CD4-positive, CD25-positive, alpha-beta regulatory T cell (primary cell): ENCODE measurements at regions not wholly inside any gene's neighbourhood (a gene's known extent, or its start where the extent isn't known, plus 50 kb on each side); places are given as distances from the start of the nearest gene placed in this dataset.

ENCODE experiments used
- ATAC-seq, 2 donors: fragments of 150-1000 bp; cut with Tn5 transposase; one replicate each; pipeline ENCODE4 v1.10.0; 2021; ENCODE audit warnings: low read depth in 2 of 2, moderate number of reproducible peaks in 2 of 2, moderate library complexity in 1 of 2
- DNase-seq, 3 donors: peaks; one replicate each; pipeline versions ENCODE4 v3.0.0 to v3.0.0-alpha.2; 2012 to 2022; ENCODE audit warnings: mixed read lengths in 1 of 3
- H3K27ac ChIP-seq: one replicate; pipeline ENCODE4 v1.7.0; 2013; ENCODE audit warnings: mild to moderate bottlenecking, low read length; ENCODE audit not compliant: insufficient read depth, poor library complexity, severe bottlenecking
- H3K27me3 ChIP-seq: one replicate; pipeline ENCODE4 v1.7.0; 2013; ENCODE audit warnings: low read length; ENCODE audit not compliant: control insufficient read depth, insufficient read depth
- H3K36me3 ChIP-seq: one replicate; pipeline ENCODE4 v1.7.0; 2013; ENCODE audit warnings: mild to moderate bottlenecking, low read length, moderate library complexity; ENCODE audit not compliant: control insufficient read depth, insufficient read depth
- H3K4me1 ChIP-seq: 2 replicates; pipeline ENCODE4 v1.7.0; 2013; ENCODE audit warnings: mild to moderate bottlenecking, low read length; ENCODE audit not compliant: insufficient read depth, control insufficient read depth, poor library complexity, severe bottlenecking
- H3K4me3 ChIP-seq: one replicate; pipeline ENCODE4 v1.7.0; 2013; ENCODE audit warnings: low read depth, mild to moderate bottlenecking, low read length, moderate library complexity
- H3K9me3 ChIP-seq, 2 experiments: 1 replicate in 1 of 2; 2 replicates in 1 of 2; pipeline ENCODE4 v1.7.0; 2013; ENCODE audit warnings: low read length in 2 of 2, mild to moderate bottlenecking in 1 of 2, moderate library complexity in 1 of 2; ENCODE audit not compliant: control insufficient read depth in 2 of 2
- H3K27ac Mint-ChIP-seq, 3 donors: one replicate each; pipeline ENCODE4 v1.8.0; 2020 to 2022; ENCODE audit warnings: mild to moderate bottlenecking in 3 of 3, mixed read lengths in 3 of 3, moderate library complexity in 2 of 3
- H3K27me3 Mint-ChIP-seq: one replicate; pipeline ENCODE4 v1.8.0; 2022; ENCODE audit warnings: mild to moderate bottlenecking, mixed read lengths
- H3K36me3 Mint-ChIP-seq: one replicate; pipeline ENCODE4 v1.8.0; 2020; ENCODE audit warnings: mixed read lengths
- H3K4me1 Mint-ChIP-seq, 4 donors: one replicate each; pipeline ENCODE4 v1.8.0; 2020 to 2022; ENCODE audit warnings: mixed read lengths in 4 of 4, mild to moderate bottlenecking in 1 of 4
- H3K4me3 Mint-ChIP-seq, 4 donors: one replicate each; pipeline ENCODE4 v1.8.0; 2020 to 2022; ENCODE audit warnings: mild to moderate bottlenecking in 4 of 4, mixed read lengths in 4 of 4, moderate library complexity in 3 of 4
- H3K9me3 Mint-ChIP-seq, 7 donors: one replicate each; pipeline ENCODE4 v1.8.0; 2020 to 2022; ENCODE audit warnings: mixed read lengths in 7 of 7, mild to moderate bottlenecking in 3 of 7, moderate library complexity in 2 of 7

GRCh38 chr1:95340061-95340460 is 106.1 kb downstream of the RWDD3 start:
- H3K36me3 ChIP-seq = no peaks in the 10 kb centered on the region

DNA sequence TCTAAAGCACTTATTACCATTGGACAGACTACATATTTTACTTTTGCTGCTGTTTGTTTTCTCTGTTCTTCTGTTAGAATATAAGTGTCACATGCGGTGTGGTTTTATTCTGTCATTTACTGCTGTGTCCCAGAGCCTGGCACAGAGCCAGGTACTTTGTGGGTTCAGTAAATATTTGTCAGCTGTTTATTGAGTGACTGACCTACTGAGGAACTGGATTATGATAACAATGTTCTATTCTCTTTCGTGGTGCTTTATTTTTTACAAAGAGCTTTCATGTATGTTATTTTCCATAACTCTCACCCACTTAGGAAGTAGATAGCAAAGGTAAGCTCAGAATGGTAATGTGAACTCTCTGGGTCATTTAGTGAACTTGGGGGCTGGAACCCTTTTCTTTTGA is 118.8 kb downstream of the RWDD3 start:
- no peak overlapping the region for H3K4me3 ChIP-seq
- no peaks in the 10 kb centered on the region for H3K4me1 Mint-ChIP-seq
- no peaks in the 10 kb centered on the region for H3K27me3 ChIP-seq
- no peak overlapping the region for H3K4me3 Mint-ChIP-seq
- H3K36me3 ChIP-seq = no peaks in the 10 kb centered on the region
- no peak overlapping the region for H3K27ac ChIP-seq
- H3K27ac Mint-ChIP-seq = no peak overlapping the region
- H3K27me3 Mint-ChIP-seq = no peaks in the 10 kb centered on the region
- peaks cover 0 to 3% (median 0%) of the 10 kb centered on the region in 7 donors for H3K9me3 Mint-ChIP-seq
- ATAC-seq (no peak), DNase-seq (no peak)
- H3K36me3 Mint-ChIP-seq = no peaks in the 10 kb centered on the region
- H3K9me3 ChIP-seq = no peaks in the 10 kb centered on the region
- H3K4me1 ChIP-seq = no peaks in the 10 kb centered on the region

More at GRCh38 chr1:95340061-95340460, 106.1 kb downstream of the RWDD3 start:
- Histone ChIP-seq H3K4me3 (no peak overlapping the region), H3K9me3 (no peaks in the 10 kb centered on the region), H3K4me1 (no peaks in the 10 kb centered on the region), H3K27me3 (no peaks in the 10 kb centered on the region), H3K27ac (no peak overlapping the region)
- H3K4me3 Mint-ChIP-seq = no peak overlapping the region
- no peak overlapping the region for H3K27ac Mint-ChIP-seq
- H3K4me1 Mint-ChIP-seq = no peaks in the 10 kb centered on the region
- H3K27me3 Mint-ChIP-seq = no peaks in the 10 kb centered on the region
- H3K9me3 Mint-ChIP-seq = peaks cover 0 to 5% (median 0%) of the 10 kb centered on the region in 7 donors
- ATAC-seq (no peak), DNase-seq (no peak)
- no peaks in the 10 kb centered on the region for H3K36me3 Mint-ChIP-seq

- Histone ChIP-seq H3K4me1 (no peaks in the 10 kb centered on the region), H3K27me3 (no peaks in the 10 kb centered on the region), H3K27ac (no peak overlapping the region), H3K4me3 (no peak overlapping the region), H3K36me3 (no peaks in the 10 kb centered on the region), H3K9me3 (no peaks in the 10 kb centered on the region)
- ATAC-seq (no peak), DNase-seq (no peak)
- Mint-ChIP-seq H3K27ac (no peak overlapping the region), H3K4me1 (no peaks in the 10 kb centered on the region), H3K9me3 (peaks cover 0 to 3% (median 0%) of the 10 kb centered on the region in 7 donors), H3K36me3 (no peaks in the 10 kb centered on the region), H3K4me3 (no peak overlapping the region), H3K27me3 (no peaks in the 10 kb centered on the region)
Observed at GRCh38 chr1:95353194-95353593, 119.2 kb downstream of the RWDD3 start.

- DNase-seq (no peak), ATAC-seq (no peak)
- no peaks in the 10 kb centered on the region for H3K4me1 Mint-ChIP-seq
- Histone ChIP-seq H3K4me1 (no peaks in the 10 kb centered on the region), H3K27me3 (no peaks in the 10 kb centered on the region), H3K9me3 (no peaks in the 10 kb centered on the region), H3K36me3 (no peaks in the 10 kb centered on the region), H3K4me3 (no peak overlapping the region), H3K27ac (no peak overlapping the region)
- no peak overlapping the region for H3K27ac Mint-ChIP-seq
- no peaks in the 10 kb centered on the region for H3K27me3 Mint-ChIP-seq
- H3K4me3 Mint-ChIP-seq = no peak overlapping the region
- H3K9me3 Mint-ChIP-seq = peaks cover 0 to 3% (median 1%) of the 10 kb centered on the region in 7 donors
- no peaks in the 10 kb centered on the region for H3K36me3 Mint-ChIP-seq
Observed at GRCh38 chr1:95364546-95364945, 130.5 kb downstream of the RWDD3 start.

GRCh38 chr1:95366498-95366897 is 132.5 kb downstream of the RWDD3 start:
- Mint-ChIP-seq H3K27ac (no peak overlapping the region), H3K4me1 (no peaks in the 10 kb centered on the region), H3K4me3 (no peak overlapping the region), H3K9me3 (peaks cover 0 to 3% (median 1%) of the 10 kb centered on the region in 7 donors), H3K27me3 (no peaks in the 10 kb centered on the region), H3K36me3 (no peaks in the 10 kb centered on the region)
- H3K4me3 ChIP-seq = no peak overlapping the region
- H3K9me3 ChIP-seq = no peaks in the 10 kb centered on the region
- ATAC-seq (no peak), DNase-seq (no peak)
- no peaks in the 10 kb centered on the region for H3K36me3 ChIP-seq
- H3K27ac ChIP-seq = no peak overlapping the region
- no peaks in the 10 kb centered on the region for H3K27me3 ChIP-seq
- no peaks in the 10 kb centered on the region for H3K4me1 ChIP-seq

DNA sequence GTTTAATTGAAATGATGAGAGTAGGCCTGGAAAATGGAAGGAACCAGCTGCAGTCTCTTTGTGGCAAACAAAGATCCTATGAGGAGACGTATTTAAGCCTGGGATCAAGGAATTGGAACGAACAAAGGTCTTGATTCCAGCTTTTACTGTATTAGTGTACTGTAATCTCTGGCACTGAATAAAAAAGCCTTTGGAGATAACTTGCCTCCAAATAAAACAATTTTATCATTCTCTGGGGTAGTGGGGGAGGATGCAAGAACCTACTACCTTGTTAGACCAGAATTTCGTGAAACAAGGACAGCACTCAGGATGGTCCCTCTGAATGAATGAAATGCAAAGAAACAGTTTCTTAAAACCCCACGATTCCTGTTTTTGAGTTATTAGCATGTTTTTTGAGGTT is 134.2 kb downstream of the RWDD3 start:
- Histone ChIP-seq H3K27ac (no peak overlapping the region), H3K9me3 (no peaks in the 10 kb centered on the region), H3K4me3 (no peak overlapping the region), H3K4me1 (no peaks in the 10 kb centered on the region), H3K36me3 (no peaks in the 10 kb centered on the region), H3K27me3 (no peaks in the 10 kb centered on the region)
- Mint-ChIP-seq H3K27me3 (no peaks in the 10 kb centered on the region), H3K27ac (no peak overlapping the region), H3K9me3 (peaks cover 0 to 3% (median 1%) of the 10 kb centered on the region in 7 donors), H3K4me1 (no peaks in the 10 kb centered on the region), H3K4me3 (no peak overlapping the region), H3K36me3 (no peaks in the 10 kb centered on the region)
- ATAC-seq = no peak
- no peak for DNase-seq

DNA sequence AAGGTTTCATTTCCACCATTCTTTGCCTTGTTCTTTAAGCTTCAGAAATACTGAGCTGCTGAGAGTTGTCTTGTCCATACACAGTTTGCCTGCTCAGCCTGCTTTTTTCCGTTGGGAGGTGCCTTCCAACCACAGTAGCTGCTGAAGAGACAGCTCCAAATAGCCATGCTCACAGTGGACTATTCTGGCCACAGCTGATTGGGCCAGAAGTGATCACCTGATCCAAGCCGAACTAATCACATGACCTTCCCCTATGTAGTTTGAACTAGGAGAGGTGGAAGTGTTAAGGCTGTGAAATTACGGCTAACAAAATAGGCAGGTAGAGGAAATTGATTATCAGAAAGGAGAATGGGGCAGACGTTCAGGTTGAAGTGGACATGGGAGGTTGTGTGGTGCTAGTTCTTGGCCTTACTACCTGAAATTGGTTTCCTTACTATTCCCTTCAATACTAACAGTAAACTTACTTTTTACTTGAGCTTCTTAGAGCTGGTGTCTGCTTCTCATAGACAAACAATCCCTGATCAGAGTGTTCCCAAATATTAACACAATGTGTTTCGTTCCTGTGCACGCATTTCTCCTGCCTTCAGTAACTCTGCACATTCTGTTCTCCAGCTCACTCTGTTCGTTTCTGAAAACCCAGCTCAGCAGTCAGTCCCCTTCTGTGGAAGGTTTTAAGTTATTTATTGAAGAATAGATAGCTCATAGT is 136.1 kb downstream of the RWDD3 start:
- ATAC-seq (no peak), DNase-seq (no peak)
- no peaks in the 10 kb centered on the region for H3K27me3 Mint-ChIP-seq
- H3K36me3 ChIP-seq = no peaks in the 10 kb centered on the region
- H3K4me3 Mint-ChIP-seq = no peak overlapping the region
- H3K4me1 ChIP-seq = no peaks in the 10 kb centered on the region
- peaks cover 0 to 5% (median under 1%) of the 10 kb centered on the region in 7 donors for H3K9me3 Mint-ChIP-seq
- H3K9me3 ChIP-seq = no peaks in the 10 kb centered on the region
- H3K27ac Mint-ChIP-seq = peak overlapping the region in 1 of 3 donors; percentile 50
- H3K4me3 ChIP-seq = no peak overlapping the region
- no peaks in the 10 kb centered on the region for H3K4me1 Mint-ChIP-seq
- no peaks in the 10 kb centered on the region for H3K27me3 ChIP-seq
- H3K27ac ChIP-seq = no peak overlapping the region
- H3K36me3 Mint-ChIP-seq = no peaks in the 10 kb centered on the region
